Stimulated activated naive CD4-positive, alpha-beta T cell (primary cell): ENCODE measurements at regions not wholly inside any gene's neighbourhood (a gene's known extent, or its start where the extent isn't known, plus 50 kb on each side); places are given as distances from the start of the nearest gene placed in this dataset.

Experiments used
- DNase-seq, 6 experiments: peaks; one replicate each; lab custom pipeline; 2025; lab: John Stamatoyannopoulos, UW

DNA sequence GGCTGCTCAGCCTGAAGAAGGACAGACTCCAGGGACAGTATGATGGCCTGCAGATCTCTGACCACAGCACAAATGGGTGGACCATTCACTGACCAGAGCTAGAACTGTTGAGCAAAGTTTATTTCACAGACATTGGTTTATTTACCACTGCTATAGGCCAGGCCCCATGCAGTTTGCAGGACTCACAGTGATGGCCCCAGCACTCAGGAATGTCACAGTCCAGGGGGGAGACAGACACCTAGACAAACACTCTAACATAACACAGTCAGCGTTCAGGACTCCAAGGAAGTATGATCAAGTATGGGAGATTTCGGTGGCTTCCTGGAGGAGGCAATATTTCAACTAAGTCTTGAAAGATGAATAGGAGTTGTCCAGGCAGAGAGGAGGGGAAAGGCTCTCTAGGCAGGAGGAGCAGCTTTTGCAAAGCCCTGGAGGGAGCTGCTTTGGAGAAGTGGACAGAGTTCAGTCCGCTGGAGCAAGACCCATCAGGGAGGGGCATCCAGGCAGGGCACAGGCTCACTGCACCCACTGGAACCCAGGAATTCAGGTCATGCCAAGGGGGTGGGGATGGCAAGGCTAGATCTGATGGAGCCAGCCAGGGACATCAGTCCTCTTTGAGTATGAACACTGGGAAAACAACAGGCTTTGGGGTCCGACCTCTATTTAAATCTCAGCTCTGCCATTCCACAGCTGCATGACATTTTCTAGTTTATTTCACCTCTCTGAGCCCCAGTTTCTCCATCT lies 454.3 kb downstream of the MATN1 start:
- DNase-seq: no peak

DNA sequence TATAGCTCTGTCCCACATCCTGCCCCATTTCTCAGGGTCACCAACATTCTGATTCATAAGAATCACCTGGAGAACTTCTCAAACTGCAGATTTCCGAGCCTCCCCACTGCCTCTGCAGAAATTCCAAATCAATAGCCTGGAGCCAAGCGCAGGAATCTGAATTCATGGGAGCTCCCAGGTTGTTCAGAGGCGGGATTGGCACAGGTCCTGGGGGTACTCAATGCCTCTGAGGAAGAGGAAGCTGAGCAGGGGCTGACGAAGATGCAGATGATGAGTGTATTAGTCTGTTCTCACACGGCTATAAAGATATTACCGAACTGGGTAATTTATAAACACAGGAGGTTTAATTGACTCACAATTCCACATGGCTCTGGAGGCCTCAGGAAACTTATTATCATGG lies 455.5 kb downstream of the MATN1 start:
- no peak for DNase-seq

DNA sequence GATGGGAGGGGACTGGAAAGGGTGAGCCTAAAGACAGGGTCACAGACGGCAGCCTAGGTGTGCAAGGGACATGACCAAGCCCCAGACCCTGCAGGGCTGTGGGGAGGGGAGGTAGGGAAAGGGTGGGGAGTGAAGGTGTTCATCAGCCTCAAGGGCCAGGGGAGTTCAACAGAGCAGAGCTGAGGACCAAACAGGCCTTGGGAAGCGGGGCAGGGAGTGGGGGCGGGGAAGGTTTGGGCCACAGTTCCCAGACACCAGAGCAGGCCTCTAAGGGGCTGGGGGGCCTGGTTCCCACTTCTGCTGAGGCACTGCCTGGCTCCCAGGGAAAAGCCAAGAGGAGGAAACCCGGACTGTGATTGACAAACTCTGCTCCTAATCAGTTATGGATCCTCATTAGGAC lies 456.3 kb downstream of the MATN1 start:
- DNase-seq: no peak

DNA sequence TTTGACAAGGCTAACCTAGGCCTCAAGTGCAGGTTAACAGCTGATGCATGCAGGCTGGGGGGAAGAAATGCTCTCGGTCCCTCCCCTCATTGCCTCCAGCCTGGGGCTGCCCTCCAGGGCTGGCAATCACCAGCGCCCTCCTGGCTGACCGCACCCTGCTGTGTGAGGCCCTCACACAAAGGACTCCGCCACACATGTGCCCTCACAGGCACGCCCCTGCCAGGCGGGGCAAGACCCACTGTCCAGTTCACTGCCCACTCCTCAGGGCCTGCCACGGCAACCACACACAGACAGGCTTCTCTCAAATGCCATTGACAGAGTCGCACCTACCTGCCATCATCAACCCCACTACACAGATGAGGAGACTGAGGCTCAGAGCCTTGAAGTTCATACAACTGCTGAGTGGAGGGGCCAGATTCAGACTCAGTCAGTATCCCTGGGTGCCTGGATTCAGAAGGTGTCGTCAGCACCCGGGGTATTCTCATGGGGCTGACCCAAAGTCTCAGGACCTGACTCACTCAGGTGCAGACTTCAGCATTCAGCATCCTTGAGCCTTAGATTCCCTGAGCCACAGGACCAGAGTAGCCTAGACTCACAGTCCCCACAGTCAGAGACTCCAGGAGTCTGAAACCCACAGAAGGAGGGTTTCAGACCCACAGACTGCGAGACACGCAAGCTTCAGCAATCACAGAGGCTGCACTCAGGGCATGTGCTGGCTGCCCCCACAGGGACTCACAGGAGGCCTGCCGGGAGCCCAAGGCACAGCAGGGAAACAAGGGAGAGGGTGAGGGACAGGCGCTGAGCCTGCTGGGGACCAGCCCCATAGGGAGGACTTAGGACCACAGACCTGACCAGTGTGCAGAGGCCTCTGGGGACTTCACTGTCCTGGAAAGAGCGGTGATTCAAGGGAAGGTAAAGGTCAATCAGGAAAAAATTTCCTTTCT lies 458.0 kb downstream of the MATN1 start:
- DNase-seq: no peak

DNA sequence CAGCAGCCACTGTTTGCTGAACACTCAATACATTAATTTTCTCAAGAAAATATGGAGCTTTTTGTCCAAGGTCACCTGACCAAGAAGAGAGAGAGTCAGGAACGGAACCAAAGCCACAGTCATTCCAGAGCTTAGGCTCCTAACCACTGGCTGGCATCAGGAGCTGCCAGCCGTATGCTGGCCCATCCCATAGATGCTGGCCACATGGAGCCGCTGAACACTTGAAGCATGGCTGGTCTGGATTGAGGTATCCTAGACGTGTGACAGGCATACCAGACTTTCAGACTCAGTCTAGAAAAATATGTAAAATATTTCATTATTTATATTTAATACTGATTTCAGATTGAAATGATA lies 458.7 kb downstream of the MATN1 start:
- no peak for DNase-seq

DNA sequence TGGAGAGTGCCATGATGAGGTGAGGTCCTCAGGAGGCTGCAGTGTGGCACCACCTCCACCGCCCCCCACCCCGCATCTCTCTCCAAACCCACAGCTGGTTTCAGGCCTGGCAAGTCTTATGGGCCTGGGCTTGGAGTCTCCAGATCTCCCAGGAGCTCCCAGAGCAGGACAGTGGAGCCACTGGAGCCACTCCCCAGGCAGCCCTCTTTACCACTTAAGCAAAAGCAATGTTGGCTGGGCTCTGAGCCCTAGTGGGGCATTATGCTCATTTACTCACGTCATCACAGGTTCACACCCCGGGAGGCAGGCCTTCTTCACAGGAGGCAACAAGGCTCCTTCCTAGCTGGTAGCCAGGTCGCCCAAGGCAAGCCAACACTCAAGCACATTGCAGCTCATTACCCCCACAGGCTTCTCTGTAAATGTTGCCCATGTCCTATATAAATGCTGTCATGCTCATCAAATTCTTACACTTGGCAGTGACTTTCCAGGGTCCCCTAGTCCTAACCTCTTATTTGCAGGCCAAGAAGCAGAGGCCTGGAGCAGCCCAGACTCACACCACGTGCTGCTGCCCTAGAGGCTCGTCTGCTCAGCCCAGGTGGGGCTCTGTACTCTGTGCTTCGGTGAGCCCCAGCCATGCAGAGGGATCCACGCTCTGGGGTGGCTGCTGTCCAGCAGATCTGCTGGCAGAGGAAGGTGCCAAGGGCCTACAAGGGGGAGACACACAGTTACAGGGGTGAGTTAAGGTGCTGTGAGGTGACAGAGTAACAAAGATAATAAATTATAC lies 459.3 kb downstream of the MATN1 start:
- no peak for DNase-seq

DNA sequence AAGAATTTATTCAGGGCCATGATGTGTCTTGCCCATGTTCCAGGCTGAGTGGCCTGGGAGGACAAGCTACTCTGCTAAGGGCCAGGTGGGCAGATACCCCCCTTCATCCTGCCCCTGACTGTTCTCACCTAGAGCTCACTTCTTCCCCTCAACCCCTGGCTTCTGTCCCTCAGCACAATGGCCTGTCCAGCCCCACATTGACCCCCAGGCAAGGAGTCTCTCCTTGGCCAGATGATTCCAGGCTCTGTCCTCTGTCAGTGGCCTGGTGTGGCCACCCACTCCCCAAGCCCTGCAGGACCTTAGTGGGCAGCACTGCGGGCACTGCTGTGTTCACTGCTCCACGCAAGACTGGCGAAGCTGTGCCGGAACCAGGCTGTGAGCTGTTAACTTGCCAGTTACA lies 460.0 kb downstream of the MATN1 start:
- DNase-seq: no peak

DNA sequence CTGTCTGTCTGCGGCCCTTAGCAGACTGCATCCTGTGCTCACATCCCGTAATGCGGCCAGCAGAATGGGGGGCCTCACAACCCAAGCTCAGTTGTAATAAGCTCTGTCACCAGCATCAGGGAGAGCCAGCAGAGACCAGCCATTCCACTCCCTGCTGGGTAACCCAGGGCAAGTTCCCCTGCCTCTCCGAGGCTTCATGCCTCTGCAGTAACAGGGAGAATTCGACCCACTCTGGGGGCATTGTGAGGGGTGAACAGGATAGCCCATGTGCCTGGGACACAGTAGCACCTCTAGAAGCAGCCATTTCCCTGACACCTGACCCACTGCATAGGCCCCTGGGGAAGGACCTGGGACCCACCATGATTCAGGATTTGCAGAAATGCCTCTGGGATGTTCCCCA lies 461.2 kb downstream of the MATN1 start:
- DNase-seq: no peak

DNA sequence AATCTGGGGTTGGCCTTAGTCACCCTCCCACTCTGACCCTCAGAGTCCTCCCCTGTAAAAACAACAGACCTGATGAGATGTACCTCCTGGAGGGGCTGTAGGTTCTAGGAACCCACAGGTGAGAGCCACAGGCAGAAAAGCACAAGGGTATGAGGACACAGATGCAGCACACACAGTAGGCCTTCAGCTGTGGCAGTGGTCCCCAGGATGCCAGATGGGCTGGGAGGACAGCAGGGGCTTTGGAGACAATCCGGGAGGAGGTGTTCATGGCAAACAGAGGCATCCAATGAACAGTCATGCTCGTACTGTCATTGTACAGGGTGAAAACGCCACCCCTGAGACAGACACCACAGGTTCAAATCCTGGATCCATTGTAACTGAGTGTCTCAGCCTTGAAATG lies 463.1 kb downstream of the MATN1 start:
- no peak for DNase-seq

DNA sequence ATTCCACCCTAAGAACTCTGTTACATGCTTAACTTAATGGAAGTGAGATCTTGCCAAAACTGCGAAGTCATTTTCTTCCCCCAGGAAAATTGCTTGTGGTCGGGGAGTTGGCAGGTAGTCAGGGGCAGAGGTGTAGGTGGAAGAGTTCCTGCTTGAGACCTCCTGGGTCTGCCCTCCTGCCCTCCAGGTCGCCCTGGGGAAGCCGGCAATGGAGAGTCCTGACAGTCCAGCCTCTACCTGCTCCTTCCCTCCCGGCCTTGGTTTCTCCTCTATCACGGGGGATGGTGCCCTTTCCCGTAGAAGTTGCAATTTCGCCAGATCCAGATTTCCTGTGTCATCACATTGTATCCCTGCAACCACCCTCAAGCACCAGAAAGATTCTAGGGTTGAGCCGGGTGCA lies 463.8 kb downstream of the MATN1 start:
- DNase-seq: no peak

DNA sequence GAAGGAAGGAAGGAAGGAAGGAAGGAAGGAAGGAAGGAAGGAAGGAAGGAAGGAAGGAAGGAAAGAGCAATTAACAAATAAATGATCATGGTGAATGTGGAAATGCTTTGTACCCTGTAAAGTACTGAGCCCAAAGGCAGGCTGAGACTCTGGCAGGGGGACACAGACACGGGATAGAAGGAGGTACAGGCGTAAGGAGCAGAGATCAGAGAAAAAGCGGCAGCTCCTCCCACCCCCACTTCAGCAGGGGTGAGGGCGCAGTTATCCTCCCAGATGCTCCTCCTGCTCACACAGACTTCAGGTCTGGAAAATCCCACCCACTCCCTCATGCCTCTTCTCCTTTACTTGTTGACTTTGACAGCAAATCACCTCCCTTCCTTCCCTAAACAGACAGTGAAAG lies 464.5 kb downstream of the MATN1 start:
- DNase-seq: no peak

DNA sequence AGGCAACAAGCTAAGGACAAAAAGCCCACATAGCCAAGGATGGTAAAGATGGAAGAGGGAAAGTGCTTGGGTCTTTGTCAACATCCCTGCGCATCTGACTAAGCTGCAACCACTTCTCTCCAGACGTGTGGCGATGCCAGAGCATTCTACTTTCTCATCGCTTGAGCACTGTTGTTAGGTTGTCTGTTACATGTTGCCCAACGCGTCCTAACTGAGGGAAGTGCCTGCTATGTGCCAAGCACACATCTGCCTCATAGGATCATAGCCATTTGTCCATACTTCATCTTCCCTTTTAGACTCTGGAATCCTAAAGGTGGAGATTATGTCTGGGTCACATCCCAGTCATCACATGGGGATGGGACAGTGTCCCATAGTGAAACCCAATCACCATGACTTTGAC lies 464.9 kb downstream of the MATN1 start:
- no peak for DNase-seq

DNA sequence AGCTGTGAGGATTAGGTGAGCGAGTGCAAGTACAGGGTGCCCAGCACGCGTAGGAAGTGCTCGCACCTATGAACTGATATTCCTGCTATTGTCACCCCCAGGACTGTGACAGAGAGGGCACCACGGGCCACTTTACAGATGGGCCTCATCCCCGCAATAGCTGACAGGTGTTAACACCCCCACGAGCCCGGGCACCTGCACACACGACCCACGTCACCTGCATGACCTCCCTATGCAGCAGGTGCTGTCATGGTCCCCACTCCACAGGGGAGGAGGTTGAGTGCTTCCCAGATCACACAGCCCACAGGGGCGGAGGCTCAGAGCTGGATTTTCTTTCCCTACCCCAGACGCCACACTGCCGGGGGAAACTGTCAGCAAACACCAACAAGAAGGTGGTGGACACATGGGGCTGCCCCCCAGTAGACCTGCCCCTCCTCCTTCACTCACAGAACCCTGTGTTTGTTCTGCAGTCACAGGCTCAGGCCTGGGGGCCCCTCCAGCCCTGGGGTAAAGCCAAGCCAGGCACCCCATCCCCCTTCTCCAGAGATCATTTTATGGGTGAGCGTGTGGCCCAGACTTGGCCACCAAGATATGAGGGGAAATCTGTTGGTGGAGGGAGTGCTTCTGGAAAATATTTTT lies 465.5 kb downstream of the MATN1 start:
- DNase-seq: no peak

DNA sequence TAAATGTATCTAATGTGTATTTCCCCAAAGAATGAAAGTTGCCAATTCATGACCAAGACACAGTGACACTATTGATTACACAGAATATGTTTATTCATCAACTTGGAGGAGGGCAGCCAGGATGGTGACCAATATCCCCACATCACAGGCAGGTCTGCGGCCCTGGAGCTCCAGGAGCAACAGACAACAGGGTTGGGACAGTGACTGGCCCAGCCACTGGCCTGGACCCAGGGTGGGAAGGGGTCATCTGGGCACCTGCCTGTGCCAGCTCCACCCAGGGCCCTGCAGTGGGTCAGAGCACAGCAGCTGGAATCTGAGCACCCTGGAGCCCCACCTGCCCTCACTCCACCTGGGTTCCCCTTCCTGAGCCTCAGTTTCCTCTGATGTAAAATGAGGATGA lies 466.1 kb downstream of the MATN1 start:
- no peak for DNase-seq

DNA sequence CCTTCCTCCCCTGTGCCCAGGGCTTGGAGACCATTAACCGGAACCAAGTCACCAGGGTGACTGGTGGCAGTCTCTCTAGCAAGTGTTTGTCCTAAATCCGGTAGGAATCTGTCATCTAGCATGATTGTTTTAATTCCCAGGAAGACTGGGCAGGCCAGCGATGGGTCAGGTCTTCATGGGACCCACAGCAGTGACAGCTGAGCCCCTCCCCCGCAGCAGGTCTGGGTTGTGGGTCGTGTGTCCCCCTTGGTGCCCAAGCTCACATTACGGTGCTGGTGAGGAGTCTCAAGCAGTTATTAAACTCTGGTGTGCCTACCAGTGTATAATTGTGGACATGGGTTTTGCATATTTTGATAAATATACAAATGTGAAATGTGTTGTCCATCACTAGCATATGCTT lies 466.5 kb downstream of the MATN1 start:
- DNase-seq: no peak

DNA sequence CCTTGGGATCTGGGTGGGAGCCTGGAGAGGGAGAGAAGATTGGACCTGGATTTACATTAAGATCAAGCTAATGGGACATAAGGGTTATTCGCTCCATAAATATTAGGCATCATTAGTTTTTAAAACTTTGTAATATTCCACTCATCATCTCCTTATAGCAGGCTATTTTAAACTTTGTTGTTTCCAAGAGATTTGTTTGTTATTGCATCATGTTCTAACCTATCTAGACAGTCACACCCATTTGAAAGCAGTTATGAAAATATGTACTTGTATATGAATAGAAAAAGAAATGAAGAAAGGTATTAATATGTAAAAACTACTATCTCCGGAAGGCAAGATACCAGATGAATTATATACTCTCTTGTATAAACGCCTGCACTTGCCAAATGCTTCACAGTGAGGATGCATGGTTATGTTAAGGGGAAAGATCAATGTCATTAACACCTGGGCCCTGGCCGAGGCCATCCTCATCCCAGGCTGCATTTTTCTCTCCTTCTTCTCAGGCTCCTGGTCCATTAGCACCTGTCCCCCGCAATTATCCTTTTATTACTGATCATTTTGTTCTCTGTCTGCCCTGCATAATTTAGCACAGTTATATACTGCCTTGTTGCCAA lies 468.2 kb downstream of the MATN1 start:
- DNase-seq: no peak

DNA sequence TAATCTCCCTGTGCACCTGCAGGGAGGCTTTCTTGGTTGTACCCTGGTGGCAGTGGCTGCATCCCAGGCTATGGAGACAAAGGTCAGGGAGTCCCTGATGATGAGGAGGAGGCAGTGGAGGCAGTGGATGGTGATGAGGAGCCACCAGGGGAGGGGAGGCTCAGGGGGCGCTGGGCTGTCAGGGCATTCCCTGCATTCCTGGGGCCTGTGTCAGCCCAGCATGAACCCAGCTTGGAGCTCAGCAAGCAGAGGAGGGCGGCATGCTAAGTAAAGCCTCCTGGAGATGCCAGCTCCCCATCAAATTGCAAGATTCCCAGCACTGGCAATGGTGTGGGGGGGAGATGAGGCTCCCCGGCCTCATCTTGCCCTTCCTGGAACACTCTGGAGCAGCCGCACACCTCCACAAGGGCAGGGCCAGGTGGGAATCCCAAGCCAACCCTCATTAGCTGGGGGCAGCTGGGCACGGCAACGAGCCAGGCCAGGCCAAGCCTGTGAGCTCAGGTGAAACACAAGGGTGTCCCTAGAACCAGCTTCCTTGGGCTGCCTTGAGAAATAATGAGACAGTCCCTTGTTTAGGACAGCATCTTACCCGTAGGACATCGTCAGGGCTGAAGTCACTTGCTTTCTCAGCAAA lies 469.5 kb downstream of the MATN1 start:
- DNase-seq: no peak

DNA sequence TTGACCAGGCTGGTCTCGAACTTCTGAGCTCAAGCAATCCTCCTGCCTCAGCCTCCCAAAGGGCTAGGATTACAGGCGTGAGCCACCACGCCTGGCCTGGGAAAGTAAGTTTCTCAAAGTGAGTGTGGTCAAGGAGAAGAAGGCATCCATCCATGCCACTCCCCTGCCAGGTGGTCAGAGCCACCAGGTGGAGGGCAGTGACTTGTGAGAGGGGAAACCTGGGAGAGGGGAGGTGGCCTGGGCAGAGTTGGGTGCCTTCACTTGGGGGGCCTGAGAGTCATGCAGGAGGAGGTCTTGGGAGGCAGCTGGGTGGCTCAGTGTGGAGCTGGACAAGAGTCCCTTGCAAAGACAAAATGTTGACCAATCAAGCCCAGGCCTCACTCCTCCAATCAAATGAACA lies 470.0 kb downstream of the MATN1 start:
- DNase-seq: no peak

DNA sequence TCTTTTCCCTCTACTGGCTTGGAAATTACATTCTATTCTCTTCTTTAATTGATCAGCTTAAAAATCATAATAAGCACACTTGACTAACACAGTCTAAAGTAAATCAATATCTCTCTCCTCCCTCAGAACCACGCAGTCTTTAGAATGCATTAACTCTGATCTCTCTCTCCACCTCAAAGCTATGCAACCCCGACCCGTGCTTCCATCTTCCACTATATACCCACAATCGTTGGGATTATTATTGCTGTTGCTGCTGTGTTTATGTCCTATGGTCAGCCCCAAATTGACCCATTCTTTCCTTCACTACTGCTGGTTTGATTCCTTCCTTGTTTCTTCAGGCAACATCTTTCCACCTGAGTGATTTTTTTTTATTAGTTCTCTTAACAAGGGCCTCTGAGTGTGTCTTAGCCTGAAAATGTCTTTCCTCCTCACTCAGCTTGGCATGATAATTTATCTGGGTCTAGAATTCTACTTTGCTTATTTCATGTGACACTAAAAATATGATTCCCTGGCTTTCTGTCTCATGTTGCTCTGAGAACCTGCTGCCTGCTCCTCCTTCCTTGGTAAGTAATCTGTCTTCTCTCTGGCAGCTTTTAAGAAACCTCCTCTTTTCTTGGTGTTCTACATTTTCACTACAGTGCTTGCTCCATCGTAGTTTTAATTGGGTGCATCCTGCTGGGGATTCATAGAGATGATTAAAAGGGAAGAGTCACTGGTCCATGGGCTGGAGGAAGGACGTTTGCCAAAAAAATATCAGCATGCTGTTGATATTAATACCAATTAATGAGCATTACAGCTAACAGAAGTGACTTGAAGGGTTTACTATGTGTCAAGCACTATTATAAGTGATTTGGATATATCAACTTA lies 472.2 kb downstream of the MATN1 start:
- DNase-seq: no peak

DNA sequence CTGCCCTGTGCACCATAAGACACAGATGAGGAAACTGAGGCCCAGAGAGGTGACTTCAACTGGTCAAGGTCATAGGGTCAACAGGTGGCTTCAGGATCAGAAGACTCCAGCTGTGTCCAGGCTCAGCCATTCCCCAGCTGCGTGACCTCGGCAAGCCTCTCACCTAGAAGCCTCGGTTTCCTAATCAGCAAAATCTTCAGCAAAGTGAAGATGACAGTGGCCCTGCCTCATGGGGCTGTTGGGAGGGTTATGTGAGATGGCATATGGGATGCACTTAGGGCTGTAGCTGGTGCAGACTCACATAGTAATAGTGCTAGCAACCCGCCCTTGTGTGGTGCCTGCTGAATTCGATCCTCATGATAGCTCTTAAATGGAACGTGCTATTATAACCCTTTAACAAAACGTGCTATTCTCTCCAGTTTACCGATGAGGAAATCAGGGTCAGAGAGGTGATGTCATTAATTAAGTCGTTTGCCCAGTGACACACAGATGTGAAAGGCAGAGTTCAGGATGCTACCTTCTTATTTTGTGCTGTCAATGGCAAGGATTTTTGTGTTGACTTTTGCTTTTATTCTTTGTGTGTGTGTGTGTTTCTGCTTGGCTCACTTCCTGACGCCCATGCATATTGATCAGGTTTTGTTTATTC lies 472.9 kb downstream of the MATN1 start:
- no peak for DNase-seq
